K562 (cell line): ENCODE measurements at regions not wholly inside any gene's neighbourhood (a gene's known extent, or its start where the extent isn't known, plus 50 kb on each side); places are given as distances from the start of the nearest gene placed in this dataset.

ENCODE experiments used
- ATF3 ChIP-seq, 2 experiments: fragments of 450-650 bp in 1 of 2; sonication (generic) in 1 of 2; formaldehyde crosslinking in 1 of 2; IDR thresholded peaks in 1 of 2; conservative IDR thresholded peaks in 1 of 2; 2 replicates each; pipeline versions ENCODE4 v1.6.1 to v1.8.1; 2016 to 2023; ENCODE audit warnings: mild to moderate bottlenecking in 2 of 2, moderate library complexity in 2 of 2, inconsistent platforms in 1 of 2, missing genetic modification reagents in 1 of 2
- BHLHE40 ChIP-seq: IDR thresholded peaks from 2 replicates; pipeline ENCODE4 v1.6.1; 2011; ENCODE audit warnings: low read length, improper control_type of control experiment
- CBX5 ChIP-seq: IDR thresholded peaks from 2 replicates; pipeline ENCODE4 v1.6.1; 2014; ENCODE audit warnings: low read depth, borderline replicate concordance
- MEIS2 ChIP-seq: fragments of 450-650 bp; IDR thresholded peaks from 2 replicates; pipeline ENCODE4 v1.6.1; 2014; ENCODE audit warnings: mild to moderate bottlenecking; ENCODE audit not compliant: partially characterized antibody
- PBX2 ChIP-seq, 2 experiments: IDR thresholded peaks in 1 of 2; conservative IDR thresholded peaks in 1 of 2; 2 replicates each; pipeline ENCODE4 v1.6.1; 2016; ENCODE audit warnings: low read depth in 2 of 2, mild to moderate bottlenecking in 1 of 2, missing compliant biosample characterization in 1 of 2, missing genetic modification characterization in 1 of 2, moderate library complexity in 1 of 2
- PTTG1 ChIP-seq: fragments of 450-650 bp; IDR thresholded peaks from 2 replicates; pipeline ENCODE4 v1.6.1; 2016; ENCODE audit warnings: low read depth, mild to moderate bottlenecking, missing genetic modification characterization, missing compliant biosample characterization
- SMC3 ChIP-seq: conservative IDR thresholded peaks from 2 replicates; pipeline ENCODE4 v1.6.1; 2011; ENCODE audit warnings: low read depth, low read length, improper control_type of control experiment; ENCODE audit not compliant: insufficient read depth
- ZNF239 ChIP-seq: fragments of 250-450 bp; sonication (Bioruptor Pico); IDR thresholded peaks from 2 replicates; pipeline ENCODE4 v1.4.0; 2020; ENCODE audit warnings: mild to moderate bottlenecking
- TF ChIP-seq, protein P1 (sequence below): fragments of 450-650 bp; IDR thresholded peaks from 2 replicates; pipeline ENCODE4 v1.6.1; 2016
- TF ChIP-seq, protein P2 (sequence below): fragments of 450-650 bp; formaldehyde crosslinking; IDR thresholded peaks from 2 replicates; pipeline ENCODE4 v1.4.0; 2020; ENCODE audit warnings: mild to moderate bottlenecking, moderate library complexity

DNA sequence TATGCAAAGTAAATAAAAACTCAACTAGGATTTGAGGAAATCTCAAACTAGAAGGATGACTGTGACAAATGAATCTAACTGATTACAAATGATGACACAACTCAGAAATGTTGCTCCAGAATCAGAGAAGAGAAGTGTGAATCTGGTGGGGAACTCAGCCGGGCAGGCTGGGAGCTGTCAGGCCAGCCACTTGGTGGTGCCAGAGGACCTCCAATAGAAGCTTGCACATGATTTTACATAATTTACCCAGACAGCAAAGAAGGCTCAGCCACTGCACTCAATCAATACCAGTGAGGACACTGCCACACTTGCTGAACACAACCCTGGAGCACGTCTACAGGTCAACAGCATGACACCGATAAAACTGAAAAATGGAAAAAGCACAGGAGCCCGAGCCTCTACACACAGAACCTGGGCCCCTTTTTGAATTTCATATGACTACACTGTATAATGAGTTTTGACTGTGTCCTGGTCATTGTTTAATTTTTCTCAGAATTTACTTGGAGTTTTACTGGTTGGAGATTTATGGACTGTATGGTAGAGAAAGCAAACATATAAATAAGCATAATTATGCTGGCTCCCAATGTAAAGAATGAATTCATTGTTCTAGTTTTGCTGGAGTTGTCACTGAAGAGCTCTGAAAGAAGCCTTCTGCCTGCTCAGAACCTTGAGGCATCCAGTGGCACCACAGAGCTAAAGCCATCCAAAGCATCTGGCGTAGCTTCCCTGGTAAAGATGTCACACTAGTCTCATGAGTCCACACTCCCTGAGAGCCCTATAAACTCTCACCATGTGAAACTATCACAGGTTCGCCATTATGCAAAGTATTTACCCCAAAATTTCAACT lies 296.5 kb downstream of the THBS2 start (continued):
- TF ChIP-seq BHLHE40 (peak; percentile 14; the same call in 1 of the 2 replicates), MEIS2 (peak; percentile 65), CBX5 (no peak), ZNF239 (no peak), PTTG1 (tag) (no peak), SMC3 (peak; percentile 57), ATF3 (IDR thresholded peaks at IDR 0.05) (peak; percentile 29; the same call in 1 of the 2 replicates), ATF3 (CRISPR knock-in tag; conservative IDR thresholded peaks at IDR 0.05) (no peak), PBX2 (CRISPR knock-in tag; IDR thresholded peaks at IDR 0.05; ENCODE audit: low read depth) (no peak), PBX2 (tag; conservative IDR thresholded peaks at IDR 0.05; ENCODE audit: low read depth) (peak; percentile 47; the same call in 1 of the 2 replicates)
- TF ChIP-seq, protein P1, sequence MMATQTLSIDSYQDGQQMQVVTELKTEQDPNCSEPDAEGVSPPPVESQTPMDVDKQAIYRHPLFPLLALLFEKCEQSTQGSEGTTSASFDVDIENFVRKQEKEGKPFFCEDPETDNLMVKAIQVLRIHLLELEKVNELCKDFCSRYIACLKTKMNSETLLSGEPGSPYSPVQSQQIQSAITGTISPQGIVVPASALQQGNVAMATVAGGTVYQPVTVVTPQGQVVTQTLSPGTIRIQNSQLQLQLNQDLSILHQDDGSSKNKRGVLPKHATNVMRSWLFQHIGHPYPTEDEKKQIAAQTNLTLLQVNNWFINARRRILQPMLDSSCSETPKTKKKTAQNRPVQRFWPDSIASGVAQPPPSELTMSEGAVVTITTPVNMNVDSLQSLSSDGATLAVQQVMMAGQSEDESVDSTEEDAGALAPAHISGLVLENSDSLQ = peak; percentile 54
- TF ChIP-seq, protein P2, sequence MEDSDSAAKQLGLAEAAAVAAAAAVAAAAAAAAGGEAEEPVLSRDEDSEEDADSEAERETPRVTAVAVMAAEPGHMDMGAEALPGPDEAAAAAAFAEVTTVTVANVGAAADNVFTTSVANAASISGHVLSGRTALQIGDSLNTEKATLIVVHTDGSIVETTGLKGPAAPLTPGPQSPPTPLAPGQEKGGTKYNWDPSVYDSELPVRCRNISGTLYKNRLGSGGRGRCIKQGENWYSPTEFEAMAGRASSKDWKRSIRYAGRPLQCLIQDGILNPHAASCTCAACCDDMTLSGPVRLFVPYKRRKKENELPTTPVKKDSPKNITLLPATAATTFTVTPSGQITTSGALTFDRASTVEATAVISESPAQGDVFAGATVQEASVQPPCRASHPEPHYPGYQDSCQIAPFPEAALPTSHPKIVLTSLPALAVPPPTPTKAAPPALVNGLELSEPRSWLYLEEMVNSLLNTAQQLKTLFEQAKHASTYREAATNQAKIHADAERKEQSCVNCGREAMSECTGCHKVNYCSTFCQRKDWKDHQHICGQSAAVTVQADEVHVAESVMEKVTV (CRISPR knock-in tag) = peak; percentile 57; the same call in 1 of the 2 replicates
